H9 (cell line): ENCODE measurements at regions not wholly inside any gene's neighbourhood (a gene's known extent, or its start where the extent isn't known, plus 50 kb on each side); places are given as distances from the start of the nearest gene placed in this dataset.

Experiments
- DNase-seq: peaks from one replicate; pipeline ENCODE4 v3.0.0-alpha.2; 2017
- H2AFZ ChIP-seq: one replicate; pipeline ENCODE4 v1.6.1; 2013; ENCODE audit warnings: mild to moderate bottlenecking, low read length, control low read depth, moderate library complexity
- H2AK5ac ChIP-seq: 2 replicates; pipeline ENCODE4 v1.6.1; 2013; ENCODE audit warnings: low read length, control low read depth, mixed read lengths; ENCODE audit not compliant: insufficient read length
- H2BK120ac ChIP-seq: one replicate; pipeline ENCODE4 v1.6.1; 2013; ENCODE audit warnings: low read depth, mild to moderate bottlenecking, low read length, control low read depth, inconsistent platforms; ENCODE audit not compliant: poor library complexity, severe bottlenecking
- H2BK12ac ChIP-seq: 2 replicates; pipeline ENCODE4 v1.6.1; 2013; ENCODE audit warnings: low read length, control low read depth, mixed read lengths, low read depth; ENCODE audit not compliant: insufficient read length
- H2BK15ac ChIP-seq: 2 replicates; pipeline ENCODE4 v1.6.1; 2013; ENCODE audit warnings: low read depth, low read length, control low read depth
- H2BK20ac ChIP-seq: one replicate; pipeline ENCODE4 v1.6.1; 2013; ENCODE audit warnings: low read depth, mild to moderate bottlenecking, low read length, control low read depth, inconsistent platforms; ENCODE audit not compliant: poor library complexity, severe bottlenecking
- H2BK5ac ChIP-seq: 2 replicates; pipeline ENCODE4 v1.6.1; 2013; ENCODE audit warnings: low read length, control low read depth, mixed read lengths; ENCODE audit not compliant: insufficient read length
- H3K14ac ChIP-seq: 2 replicates; pipeline ENCODE4 v1.6.1; 2013; ENCODE audit warnings: low read length, control low read depth; ENCODE audit not compliant: insufficient read depth
- H3K18ac ChIP-seq: 2 replicates; pipeline ENCODE4 v1.6.1; 2013; ENCODE audit warnings: low read depth, mild to moderate bottlenecking, mixed read lengths, low read length, control low read depth; ENCODE audit not compliant: insufficient read length
- H3K23ac ChIP-seq: 2 replicates; pipeline ENCODE4 v1.6.1; 2013; ENCODE audit warnings: low read length, control low read depth, mixed read lengths, low read depth; ENCODE audit not compliant: insufficient read length
- H3K23me2 ChIP-seq: 2 replicates; pipeline ENCODE4 v1.6.1; 2013; ENCODE audit warnings: low read depth, mild to moderate bottlenecking, mixed read lengths, low read length, control low read depth; ENCODE audit not compliant: insufficient read length, poor library complexity, severe bottlenecking
- H3K27ac ChIP-seq: 2 replicates; pipeline ENCODE4 v1.5.1; 2013; ENCODE audit warnings: low read length, control low read depth, mixed read lengths, low read depth; ENCODE audit not compliant: insufficient read length
- H3K27me3 ChIP-seq: 2 replicates; pipeline ENCODE4 v1.6.1; 2013; ENCODE audit warnings: low read length, control low read depth, inconsistent platforms; ENCODE audit not compliant: insufficient read depth
- H3K4ac ChIP-seq: 2 replicates; pipeline ENCODE4 v1.6.1; 2013; ENCODE audit warnings: low read depth, mild to moderate bottlenecking, control low read depth, inconsistent platforms, low read length, moderate library complexity
- H3K4me1 ChIP-seq: 2 replicates; pipeline ENCODE4 v1.6.1; 2013; ENCODE audit warnings: low read length, control low read depth, inconsistent platforms; ENCODE audit not compliant: insufficient read depth
- H3K4me2 ChIP-seq: 2 replicates; pipeline ENCODE4 v1.6.1; 2013; ENCODE audit warnings: low read length, control low read depth, mixed read lengths; ENCODE audit not compliant: insufficient read length, insufficient read depth
- H3K56ac ChIP-seq: 2 replicates; pipeline ENCODE4 v1.6.1; 2013; ENCODE audit warnings: low read depth, mild to moderate bottlenecking, mixed read lengths, low read length, control low read depth; ENCODE audit not compliant: insufficient read length
- H3K79me1 ChIP-seq: 2 replicates; pipeline ENCODE4 v1.6.1; 2013; ENCODE audit warnings: low read depth, mild to moderate bottlenecking, moderate library complexity, low read length, control low read depth, inconsistent platforms; ENCODE audit not compliant: insufficient read depth, poor library complexity, severe bottlenecking
- H3K79me2 ChIP-seq: 2 replicates; pipeline ENCODE4 v1.6.1; 2013; ENCODE audit warnings: low read length, control low read depth, inconsistent platforms; ENCODE audit not compliant: insufficient read depth
- H3K9ac ChIP-seq: 2 replicates; pipeline ENCODE4 v1.6.1; 2013; ENCODE audit warnings: low read length, control low read depth, mixed read lengths; ENCODE audit not compliant: insufficient read length; ENCODE audit errors: extremely low read depth
- H3K9me3 ChIP-seq: one replicate; pipeline ENCODE4 v1.6.1; 2013; ENCODE audit warnings: low read depth, low read length, inconsistent platforms; ENCODE audit not compliant: control insufficient read depth
- H3T11ph ChIP-seq: one replicate; pipeline ENCODE4 v1.6.1; 2013; ENCODE audit warnings: mild to moderate bottlenecking, low read length, control low read depth, inconsistent platforms
- H4K20me1 ChIP-seq: one replicate; pipeline ENCODE4 v1.6.1; 2013; ENCODE audit not compliant: control insufficient read depth, insufficient read length, insufficient read depth
- H4K5ac ChIP-seq: 2 replicates; pipeline ENCODE4 v1.6.1; 2013; ENCODE audit warnings: low read depth, mild to moderate bottlenecking, mixed read lengths, low read length, control low read depth; ENCODE audit not compliant: insufficient read length
- H4K8ac ChIP-seq: replicated peaks from 2 replicates; pipeline ENCODE4 v1.6.1; 2013; ENCODE audit warnings: low read length, control low read depth, mixed read lengths, low read depth; ENCODE audit not compliant: insufficient read length
- H4K91ac ChIP-seq: 2 replicates; pipeline ENCODE4 v1.6.1; 2013; ENCODE audit warnings: low read depth, mild to moderate bottlenecking, moderate library complexity, mixed read lengths, low read length, control low read depth; ENCODE audit not compliant: insufficient read length
- H3K27ac Mint-ChIP-seq, 3 experiments: 2 replicates in 2 of 3; 3 replicates in 1 of 3; pipeline ENCODE4 v1.8.0; 2020 to 2021; ENCODE audit warnings: mixed read lengths in 3 of 3, mild to moderate bottlenecking in 1 of 3, moderate library complexity in 1 of 3
- H3K27me3 Mint-ChIP-seq: 2 replicates; pipeline ENCODE4 v1.8.0; 2021; ENCODE audit warnings: low read depth, mild to moderate bottlenecking, moderate library complexity, mixed read lengths
- H3K36me3 Mint-ChIP-seq, 3 experiments: 2 replicates in 2 of 3; 3 replicates in 1 of 3; pipeline ENCODE4 v1.8.0; 2020 to 2021; ENCODE audit warnings: low read depth in 3 of 3, mixed read lengths in 3 of 3; ENCODE audit not compliant: insufficient read depth in 1 of 3
- H3K4me1 Mint-ChIP-seq, 2 experiments: 2 replicates each; pipeline ENCODE4 v1.8.0; 2020; ENCODE audit warnings: mixed read lengths in 2 of 2
- H3K4me3 Mint-ChIP-seq, 2 experiments: 2 replicates in 1 of 2; 3 replicates in 1 of 2; pipeline ENCODE4 v1.8.0; 2020 to 2021; ENCODE audit warnings: mild to moderate bottlenecking in 2 of 2, mixed read lengths in 2 of 2, moderate library complexity in 1 of 2
- H3K9me3 Mint-ChIP-seq, 2 experiments: 2 replicates in 1 of 2; 3 replicates in 1 of 2; pipeline ENCODE4 v1.8.0; 2020; ENCODE audit warnings: mild to moderate bottlenecking in 2 of 2, mixed read lengths in 2 of 2, moderate library complexity in 1 of 2
- CTCF ChIP-seq: fragments of 200-600 bp; sonication (generic); conservative IDR thresholded peaks from 3 replicates; pipeline ENCODE4 v1.8.0; 2021; ENCODE audit warnings: antibody characterized with exemption, mild to moderate bottlenecking
- WGBS: extraction: QIAGEN DNeasy Blood & Tissue Kit; methylation state at CpG from one replicate; pipeline ENCODE4 v1.1.7; 2013; ENCODE audit warnings: missing lambda C conversion rate, low lambda C conversion rate, mixed read lengths; ENCODE audit not compliant: insufficient read length; ENCODE audit errors: extremely low coverage; 5-methylcytosine and 5-hydroxymethylcytosine counted together

GRCh38 chr2:52308156-52308555 lies 1276.2 kb upstream of the NRXN1 start:
- DNase-seq, result no peak
- Histone ChIP-seq H3K4me1 (peaks cover 3% of the 10 kb centered on the region; the same call in 1 of the 2 replicates), H4K20me1 (no peaks in the 10 kb centered on the region), H2BK120ac (no peak overlapping the region), H2BK15ac (no peak overlapping the region), H3K4ac (no peak overlapping the region), H4K5ac (no peak overlapping the region), H3K56ac (no peak overlapping the region), H3K27ac (no peak overlapping the region), H3K9ac (no peak overlapping the region), H3K23me2 (no peaks in the 10 kb centered on the region), H3K9me3 (no peaks in the 10 kb centered on the region), H2BK5ac (no peak overlapping the region), H2BK12ac (no peak overlapping the region), H3K4me2 (no peak overlapping the region), H3K79me2 (no peaks in the 10 kb centered on the region), H2BK20ac (no peak overlapping the region), H2AFZ (no peak overlapping the region), H3K18ac (no peak overlapping the region), H3T11ph (no peak overlapping the region), H3K14ac (no peak overlapping the region), H4K8ac (no peak overlapping the region), H3K27me3 (no peaks in the 10 kb centered on the region), H2AK5ac (no peak overlapping the region), H4K91ac (no peak overlapping the region), H3K79me1 (no peaks in the 10 kb centered on the region), H3K23ac (no peak overlapping the region)
- Mint-ChIP-seq H3K27ac (no peak overlapping the region), H3K9me3 (peaks cover 11 to 16% of the 10 kb centered on the region in 2 experiments), H3K36me3 (peaks cover 6 to 17% (median 17%) of the 10 kb centered on the region in 3 experiments; a peak in 5 of 7 replicates), H3K4me1 (peaks cover 16% of the 10 kb centered on the region in 2 experiments), H3K27me3 (no peaks in the 10 kb centered on the region), H3K4me3 (no peak overlapping the region)
- no peak for TF ChIP-seq CTCF
- no CpG with 5 or more reads among the region's 2 CpGs for WGBS
